AG10803 (cell line): ENCODE measurements at regions not wholly inside any gene's neighbourhood (a gene's known extent, or its start where the extent isn't known, plus 50 kb on each side); places are given as distances from the start of the nearest gene placed in this dataset.

Experiments used
- DNase-seq: peaks from one replicate; pipeline ENCODE4 v3.0.0; 2010; ENCODE audit warnings: low read depth
- H3K4me3 ChIP-seq: 2 replicates; pipeline ENCODE4 v1.5.1; 2011; ENCODE audit warnings: mild to moderate bottlenecking, low read length, control low read depth
- TF ChIP-seq, protein P1 (sequence below): conservative IDR thresholded peaks from 2 replicates; pipeline ENCODE4 v1.5.1; 2011; ENCODE audit warnings: mild to moderate bottlenecking, low read length, control low read depth, inconsistent platforms

DNA sequence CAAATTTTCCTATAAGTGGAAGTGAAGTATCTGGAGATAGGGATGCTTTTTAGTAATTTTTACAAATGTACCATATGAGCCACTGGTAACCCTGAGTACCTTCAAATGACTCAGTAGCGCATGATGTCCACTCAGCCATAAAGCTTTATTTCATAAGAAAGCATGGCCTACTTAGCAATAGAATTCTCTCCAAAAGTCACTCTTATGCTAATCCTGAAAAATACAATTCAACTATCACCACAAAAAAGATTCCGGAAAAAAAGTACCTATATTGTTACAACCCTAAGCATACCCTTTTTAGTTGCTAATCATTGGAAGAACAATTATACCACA, 732.2 kb downstream of the SOCS6 start:
- no peak for DNase-seq
- TF ChIP-seq, protein P1, sequence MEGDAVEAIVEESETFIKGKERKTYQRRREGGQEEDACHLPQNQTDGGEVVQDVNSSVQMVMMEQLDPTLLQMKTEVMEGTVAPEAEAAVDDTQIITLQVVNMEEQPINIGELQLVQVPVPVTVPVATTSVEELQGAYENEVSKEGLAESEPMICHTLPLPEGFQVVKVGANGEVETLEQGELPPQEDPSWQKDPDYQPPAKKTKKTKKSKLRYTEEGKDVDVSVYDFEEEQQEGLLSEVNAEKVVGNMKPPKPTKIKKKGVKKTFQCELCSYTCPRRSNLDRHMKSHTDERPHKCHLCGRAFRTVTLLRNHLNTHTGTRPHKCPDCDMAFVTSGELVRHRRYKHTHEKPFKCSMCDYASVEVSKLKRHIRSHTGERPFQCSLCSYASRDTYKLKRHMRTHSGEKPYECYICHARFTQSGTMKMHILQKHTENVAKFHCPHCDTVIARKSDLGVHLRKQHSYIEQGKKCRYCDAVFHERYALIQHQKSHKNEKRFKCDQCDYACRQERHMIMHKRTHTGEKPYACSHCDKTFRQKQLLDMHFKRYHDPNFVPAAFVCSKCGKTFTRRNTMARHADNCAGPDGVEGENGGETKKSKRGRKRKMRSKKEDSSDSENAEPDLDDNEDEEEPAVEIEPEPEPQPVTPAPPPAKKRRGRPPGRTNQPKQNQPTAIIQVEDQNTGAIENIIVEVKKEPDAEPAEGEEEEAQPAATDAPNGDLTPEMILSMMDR = no peak
- no peak overlapping the region for H3K4me3 ChIP-seq

DNA sequence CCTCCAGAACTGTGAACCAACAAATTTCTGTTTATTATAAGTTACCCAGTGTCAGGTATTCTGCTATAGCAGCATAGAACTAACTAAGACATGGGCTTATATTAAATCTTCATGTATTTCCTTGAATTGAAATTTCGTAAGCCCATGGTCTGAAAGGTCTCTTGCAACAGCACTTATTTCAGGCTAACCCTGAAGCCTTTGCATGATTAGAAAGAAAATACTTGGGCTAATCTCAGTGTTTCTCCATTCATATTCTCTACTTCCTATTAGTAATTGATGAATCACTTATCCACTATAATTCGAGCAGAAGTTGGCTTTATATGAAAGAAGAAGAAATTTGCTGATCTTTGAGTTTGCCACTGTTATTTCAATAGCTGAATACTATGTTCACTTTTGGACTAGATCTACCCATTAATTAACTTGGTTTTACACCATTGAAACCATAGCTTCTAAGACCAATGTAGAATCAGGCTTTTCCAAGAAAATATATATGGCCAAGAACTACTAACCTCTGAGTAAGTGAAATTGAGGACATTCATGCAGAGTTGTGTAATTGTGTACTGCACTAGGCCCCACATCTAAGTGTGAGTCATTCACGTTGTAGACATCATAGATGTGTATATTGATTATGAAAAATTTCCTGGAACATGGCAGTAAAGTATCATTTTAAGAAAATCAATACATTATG, 731.6 kb downstream of the SOCS6 start:
- H3K4me3 ChIP-seq = no peak overlapping the region
- DNase-seq = no peak
- TF ChIP-seq, protein P1 = no peak

DNA sequence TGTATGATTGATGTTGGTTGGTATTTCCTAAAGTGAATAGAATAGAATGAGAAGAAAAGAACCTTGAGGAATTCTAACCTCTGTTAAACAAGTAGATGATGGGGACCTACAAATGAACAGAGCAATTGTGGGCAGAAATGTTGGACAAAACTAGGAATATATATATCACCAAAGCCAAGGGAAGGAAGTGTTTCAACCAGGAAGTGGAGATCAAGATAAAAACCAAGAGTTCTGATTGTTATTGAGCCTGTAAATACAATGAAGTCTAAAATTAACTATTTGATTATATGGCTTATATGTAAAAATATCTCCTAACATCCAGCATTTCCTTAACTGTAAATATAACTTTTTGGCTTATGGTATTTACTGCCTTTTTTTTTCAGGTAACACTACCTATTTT, 730.0 kb downstream of the SOCS6 start:
- H3K4me3 ChIP-seq = no peak overlapping the region
- DNase-seq = no peak
- TF ChIP-seq, protein P1 = no peak

DNA sequence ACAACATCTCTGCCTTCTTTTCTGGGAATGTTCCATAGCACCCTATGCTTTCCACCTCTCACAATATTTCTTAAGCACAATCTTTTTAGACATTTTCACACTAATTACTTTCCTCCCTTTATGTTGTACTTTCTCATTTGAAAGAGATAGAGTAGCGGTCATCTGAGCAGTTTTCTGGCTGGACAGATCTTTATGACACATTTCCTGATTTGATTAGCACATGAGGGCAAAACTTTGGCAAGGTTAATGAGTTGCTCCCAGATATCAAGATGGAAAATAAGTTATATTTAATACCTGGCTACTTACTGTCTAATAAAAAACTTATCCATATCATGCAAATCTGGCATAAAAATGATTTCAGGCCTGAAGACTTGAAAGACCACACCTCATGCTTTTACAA, 723.9 kb downstream of the SOCS6 start:
- DNase-seq = no peak
- TF ChIP-seq, protein P1 = no peak
- no peak overlapping the region for H3K4me3 ChIP-seq

DNA sequence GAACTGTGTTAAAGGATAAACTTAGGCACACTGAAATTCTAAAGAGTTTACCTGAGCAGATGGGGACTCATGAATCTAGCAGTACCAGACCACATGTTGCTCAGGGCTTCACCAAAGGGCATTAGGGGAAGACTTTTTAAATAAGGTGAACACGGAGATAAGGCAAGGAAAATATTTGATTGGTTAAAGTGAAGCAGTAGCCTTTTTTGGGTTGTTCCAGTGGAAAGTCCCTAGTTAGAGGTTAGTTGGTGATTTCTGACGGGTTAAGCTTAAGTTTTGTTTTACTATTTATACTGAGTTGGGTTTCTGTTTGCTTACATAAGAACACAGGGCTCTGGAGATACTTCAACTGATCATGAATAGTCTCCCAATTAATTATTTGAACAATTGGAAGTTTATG, 722.5 kb downstream of the SOCS6 start:
- TF ChIP-seq, protein P1 = no peak
- no peak for DNase-seq
- H3K4me3 ChIP-seq = no peak overlapping the region

DNA sequence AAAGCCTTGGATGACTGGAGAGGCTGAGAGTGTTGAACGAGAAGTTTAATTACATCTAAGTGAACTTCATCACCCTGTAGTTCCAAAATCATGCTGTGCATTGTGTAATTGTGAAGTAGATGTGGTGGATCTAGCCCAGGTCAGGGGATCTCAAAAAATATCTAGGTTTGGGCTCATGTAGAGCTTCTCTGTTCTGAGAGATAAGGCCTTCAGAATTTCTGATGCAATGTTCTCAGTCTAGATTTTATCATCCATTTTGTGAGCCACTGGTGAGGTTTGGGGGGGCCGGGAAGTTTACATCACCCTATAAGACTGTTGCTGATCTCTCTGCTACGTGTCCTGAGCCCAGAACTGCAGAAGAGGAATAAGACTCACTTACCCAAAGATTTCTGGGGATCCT, 719.4 kb downstream of the SOCS6 start:
- H3K4me3 ChIP-seq = no peak overlapping the region
- TF ChIP-seq, protein P1 = no peak
- DNase-seq = no peak

DNA sequence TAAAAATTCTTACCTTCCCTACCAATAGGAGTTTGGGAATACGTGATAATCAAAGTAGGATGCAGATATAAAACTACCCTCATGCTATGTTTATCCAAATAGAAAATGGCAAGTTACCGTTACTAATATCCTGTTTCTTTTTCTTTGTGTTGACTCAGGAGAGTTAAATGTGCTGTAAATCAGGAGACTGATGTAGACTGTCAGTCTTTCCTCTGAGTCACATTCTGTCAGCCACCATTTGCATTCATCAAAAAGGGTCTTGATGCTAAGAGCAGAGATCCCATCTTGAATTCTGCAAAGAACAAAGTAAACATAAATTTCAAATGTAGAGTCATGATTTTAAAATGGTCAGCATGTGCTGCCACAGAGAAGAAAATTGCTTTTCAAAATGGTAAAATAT, 712.8 kb downstream of the SOCS6 start:
- TF ChIP-seq, protein P1 = no peak
- no peak overlapping the region for H3K4me3 ChIP-seq
- DNase-seq = no peak
